Panc1 (cell line): ENCODE measurements at regions not wholly inside any gene's neighbourhood (a gene's known extent, or its start where the extent isn't known, plus 50 kb on each side); places are given as distances from the start of the nearest gene placed in this dataset.

ENCODE experiments used
- ATAC-seq: fragments of 200-7000 bp; cut with Tn5 transposase; 2 replicates; pipeline ENCODE4 v1.9.1; 2020; ENCODE audit warnings: mild to moderate bottlenecking, moderate library complexity
- BruUV-seq: library from RNA; stranded (reverse); fragments of 400-500 nt; replicated peaks from 2 replicates; lab custom pipeline; 2021; lab: Mats Ljungman, UMichigan
- CTCF ChIA-PET: fragments of 300-600 bp; sonication (Branson Sonifier 250); formaldehyde crosslinking; loops from one replicate; lab custom pipeline; 2022; ENCODE audit warnings: antibody characterized with exemption; lab: Charles Lee
- POLR2A ChIA-PET: fragments of 300-600 bp; sonication (Branson Sonifier 250); formaldehyde crosslinking; loops from one replicate; lab custom pipeline; 2022; ENCODE audit warnings: antibody characterized with exemption; lab: Charles Lee
- DNase-seq: peaks from one replicate; pipeline ENCODE4 v3.0.0-alpha.2; 2010; ENCODE audit warnings: low read depth, low spot score
- H3K27ac ChIP-seq: 2 replicates; pipeline ENCODE4 v1.5.1; 2011; ENCODE audit warnings: mild to moderate bottlenecking, low read length, inconsistent platforms
- H3K27me3 ChIP-seq: fragments of 200-500 bp; sonication (Bioruptor generic); 2 replicates; pipeline ENCODE4 v1.6.0; 2014; ENCODE audit warnings: low read length, inconsistent platforms; ENCODE audit not compliant: control insufficient read depth, insufficient read depth
- H3K36me3 ChIP-seq: fragments of 200-500 bp; sonication (Bioruptor generic); 2 replicates; pipeline ENCODE4 v1.5.1; 2014; ENCODE audit warnings: inconsistent platforms, mild to moderate bottlenecking, low read length, moderate library complexity; ENCODE audit not compliant: control insufficient read depth, insufficient read depth
- H3K4me1 ChIP-seq: 2 replicates; pipeline ENCODE4 v1.5.1; 2011; ENCODE audit warnings: inconsistent platforms, mild to moderate bottlenecking, low read length, moderate library complexity; ENCODE audit not compliant: control insufficient read depth, insufficient read depth
- H3K4me3 ChIP-seq, 2 experiments: 2 replicates each; pipeline ENCODE4 v1.5.1; 2011 to 2012; ENCODE audit warnings: low read depth in 2 of 2, low read length in 2 of 2, mild to moderate bottlenecking in 2 of 2, inconsistent platforms in 1 of 2, moderate library complexity in 1 of 2
- H3K9me3 ChIP-seq: fragments of 200-500 bp; sonication (Bioruptor generic); 2 replicates; pipeline ENCODE4 v1.5.1; 2014; ENCODE audit warnings: low read depth, mild to moderate bottlenecking, inconsistent platforms, low read length, moderate library complexity; ENCODE audit not compliant: control insufficient read depth, insufficient read depth
- CTCF ChIP-seq: fragments of 450-650 bp; IDR thresholded peaks from 2 replicates; pipeline ENCODE4 v1.5.1; 2017; ENCODE audit warnings: mild to moderate bottlenecking
- POLR2AphosphoS5 ChIP-seq: IDR thresholded peaks from 2 replicates; pipeline ENCODE4 v1.6.1; 2012; ENCODE audit warnings: mild to moderate bottlenecking, low read depth, low read length, moderate library complexity
- REST ChIP-seq, 2 experiments: IDR thresholded peaks; 2 replicates each; pipeline ENCODE4 v1.6.1; 2011 to 2012; ENCODE audit warnings: low read depth in 2 of 2, control low read depth in 1 of 2, low read length in 1 of 2, mild to moderate bottlenecking in 1 of 2, moderate library complexity in 1 of 2; ENCODE audit not compliant: insufficient read depth in 1 of 2
- SIN3A ChIP-seq: IDR thresholded peaks from 2 replicates; pipeline ENCODE4 v1.6.1; 2012; ENCODE audit warnings: low read depth, mild to moderate bottlenecking, low read length, moderate library complexity, borderline replicate concordance; ENCODE audit not compliant: insufficient read depth
- TCF7L2 ChIP-seq: IDR thresholded peaks from 2 replicates; pipeline ENCODE4 v1.6.1; 2011; ENCODE audit warnings: mild to moderate bottlenecking, low read depth, low read length, inconsistent platforms
- in situ Hi-C: cut with HindIII; loops from 2 replicates; pipeline ENCODE4 v1.10.0; 2016; ENCODE audit warnings: low sequenced_read_pairs, low pct_unique_long_range_greater_than_20kb
- intact Hi-C: fragments of 100-400 bp; cut with micrococcal nuclease; formaldehyde crosslinking; loops from one replicate; pipeline ENCODE4 v1.10.0; 2022; ENCODE audit not compliant: unreplicated experiment

GRCh38 chr13:59367904-59368303, 795.8 kb downstream of the DIAPH3 start:
- POLR2A ChIA-PET = no interaction called here
- Histone ChIP-seq H3K36me3 (no peaks in the 10 kb centered on the region), H3K27ac (no peak overlapping the region), H3K4me3 (no peak overlapping the region), H3K9me3 (no peaks in the 10 kb centered on the region), H3K4me1 (no peaks in the 10 kb centered on the region), H3K27me3 (no peaks in the 10 kb centered on the region)
- CTCF ChIA-PET = no interaction called here
- no TSS peak for BruUV-seq
- in situ Hi-C loops (no loop called here), intact Hi-C loops (no loop called here)
- ATAC-seq = no peak
- no peak for DNase-seq
- TF ChIP-seq SIN3A (no peak), POLR2AphosphoS5 (no peak), CTCF (no peak), TCF7L2 (no peak)

GRCh38 chr13:59368693-59369092, 795.0 kb downstream of the DIAPH3 start:
- no peaks in the 10 kb centered on the region for H3K36me3 ChIP-seq
- TF ChIP-seq CTCF (no peak), SIN3A (no peak), POLR2AphosphoS5 (no peak), REST (IDR thresholded peaks at IDR 0.05; ENCODE audit: insufficient read depth in 1 of 2, low read depth in 2 of 2, low read length in 1 of 2) (no peak), TCF7L2 (no peak)
- DNase-seq (no peak), ATAC-seq (no peak)
- H3K27ac ChIP-seq = no peak overlapping the region
- H3K9me3 ChIP-seq = no peaks in the 10 kb centered on the region
- no peaks in the 10 kb centered on the region for H3K4me1 ChIP-seq
- no peak overlapping the region for H3K4me3 ChIP-seq
- CTCF ChIA-PET = no interaction called here
- intact Hi-C loops = no loop called here
- H3K27me3 ChIP-seq = no peaks in the 10 kb centered on the region
- POLR2A ChIA-PET = no interaction called here
- BruUV-seq = no TSS peak
- in situ Hi-C loops = no loop called here
